ENCODE measurements at regions not wholly inside any gene's neighbourhood (a gene's known extent, or its start where the extent isn't known, plus 50 kb on each side); places are given as distances from the start of the nearest gene placed in this dataset.

DNA sequence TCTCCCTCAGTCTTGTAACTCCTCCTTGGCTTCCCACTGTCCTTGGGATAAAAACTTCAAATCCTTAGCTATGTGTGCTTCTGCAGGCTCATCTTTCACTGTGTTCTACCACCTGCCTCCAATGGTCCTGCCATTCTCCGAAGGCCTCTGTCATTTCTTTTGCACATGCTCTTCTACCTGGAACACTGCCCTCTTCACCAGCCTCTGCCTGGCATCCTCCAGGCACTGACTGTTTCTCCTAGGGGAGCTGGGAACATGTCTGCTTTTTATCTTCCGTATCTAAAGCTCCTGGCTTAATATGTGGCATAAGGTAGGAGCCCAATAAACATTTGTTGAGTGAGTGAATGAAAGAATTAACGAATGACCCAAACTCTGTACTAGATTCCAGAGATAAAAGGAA, 603.3 kb upstream of the TMEM132C start:
- no peaks in the 10 kb centered on the region for H3K36me3 ChIP-seq
- TF ChIP-seq, protein P1, sequence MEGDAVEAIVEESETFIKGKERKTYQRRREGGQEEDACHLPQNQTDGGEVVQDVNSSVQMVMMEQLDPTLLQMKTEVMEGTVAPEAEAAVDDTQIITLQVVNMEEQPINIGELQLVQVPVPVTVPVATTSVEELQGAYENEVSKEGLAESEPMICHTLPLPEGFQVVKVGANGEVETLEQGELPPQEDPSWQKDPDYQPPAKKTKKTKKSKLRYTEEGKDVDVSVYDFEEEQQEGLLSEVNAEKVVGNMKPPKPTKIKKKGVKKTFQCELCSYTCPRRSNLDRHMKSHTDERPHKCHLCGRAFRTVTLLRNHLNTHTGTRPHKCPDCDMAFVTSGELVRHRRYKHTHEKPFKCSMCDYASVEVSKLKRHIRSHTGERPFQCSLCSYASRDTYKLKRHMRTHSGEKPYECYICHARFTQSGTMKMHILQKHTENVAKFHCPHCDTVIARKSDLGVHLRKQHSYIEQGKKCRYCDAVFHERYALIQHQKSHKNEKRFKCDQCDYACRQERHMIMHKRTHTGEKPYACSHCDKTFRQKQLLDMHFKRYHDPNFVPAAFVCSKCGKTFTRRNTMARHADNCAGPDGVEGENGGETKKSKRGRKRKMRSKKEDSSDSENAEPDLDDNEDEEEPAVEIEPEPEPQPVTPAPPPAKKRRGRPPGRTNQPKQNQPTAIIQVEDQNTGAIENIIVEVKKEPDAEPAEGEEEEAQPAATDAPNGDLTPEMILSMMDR (IDR thresholded peaks at IDR 0.05; ENCODE audit: low read depth, low read length) = no peak
- no peak overlapping the region for H3K27ac ChIP-seq
- H3K9me3 ChIP-seq (ENCODE audit: severe bottlenecking) = no peaks in the 10 kb centered on the region
- DNase-seq = no peak
- no peak overlapping the region for H3K4me3 ChIP-seq (ENCODE audit: low read depth, low read length)
- H3K27me3 ChIP-seq (ENCODE audit: insufficient read depth, low read depth, severe bottlenecking) = no peaks in the 10 kb centered on the region

DNA sequence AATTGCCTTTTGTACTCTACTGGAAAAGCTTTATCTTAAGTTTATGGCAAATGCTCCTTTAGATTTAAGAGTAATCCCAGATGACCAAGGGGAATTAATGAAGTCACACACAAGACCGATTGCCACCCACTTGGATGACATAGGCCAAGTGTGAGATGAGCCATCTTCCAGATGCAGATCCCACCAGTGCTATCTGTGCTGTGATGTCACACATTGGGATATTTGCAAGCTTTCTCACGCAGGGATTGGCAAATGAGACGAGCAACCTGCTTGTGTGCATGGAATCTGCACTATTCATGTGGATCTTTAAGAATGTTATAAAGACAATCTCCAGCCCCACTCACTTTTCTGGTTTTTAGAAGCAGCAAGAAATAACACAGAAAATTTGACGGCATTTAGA, 602.1 kb upstream of the TMEM132C start:
- H3K4me3 ChIP-seq (ENCODE audit: low read depth, low read length) = no peak overlapping the region
- H3K27ac ChIP-seq = no peak overlapping the region
- no peak for DNase-seq
- H3K27me3 ChIP-seq (ENCODE audit: insufficient read depth, low read depth, severe bottlenecking) = no peaks in the 10 kb centered on the region
- TF ChIP-seq, protein P1 (IDR thresholded peaks at IDR 0.05; ENCODE audit: low read depth, low read length) = no peak
- H3K36me3 ChIP-seq = no peaks in the 10 kb centered on the region
- H3K9me3 ChIP-seq (ENCODE audit: severe bottlenecking) = no peaks in the 10 kb centered on the region

DNA sequence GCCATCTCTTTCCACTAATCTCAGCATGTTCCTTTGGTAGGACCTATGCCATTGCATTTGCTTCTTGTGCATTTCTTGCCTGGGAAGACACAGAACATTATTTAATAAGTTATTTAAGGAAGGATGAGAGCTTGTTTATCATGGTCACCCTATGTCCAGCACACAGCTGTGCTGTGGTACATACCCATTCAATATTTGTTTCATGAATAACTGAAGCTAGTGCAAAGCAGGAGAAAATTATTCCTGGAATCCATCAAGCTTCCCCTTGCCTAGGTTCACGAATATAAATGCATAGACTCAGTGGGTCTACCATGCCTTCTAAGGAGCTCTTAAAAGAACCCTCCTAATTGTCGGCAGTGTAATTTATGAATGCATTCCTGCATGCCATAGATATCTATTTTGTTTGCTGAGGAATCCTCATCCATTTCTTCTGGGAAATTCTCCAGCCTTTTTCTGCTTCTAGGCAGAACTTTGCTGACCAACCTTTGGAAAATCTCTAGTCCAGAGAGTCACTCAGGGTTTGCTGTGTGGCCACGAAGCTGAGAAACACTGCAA, 599.8 kb upstream of the TMEM132C start:
- Histone ChIP-seq H3K27me3 (ENCODE audit: insufficient read depth, low read depth, severe bottlenecking) (no peaks in the 10 kb centered on the region), H3K27ac (no peak overlapping the region), H3K36me3 (no peaks in the 10 kb centered on the region), H3K9me3 (ENCODE audit: severe bottlenecking) (no peaks in the 10 kb centered on the region), H3K4me3 (ENCODE audit: low read depth, low read length) (no peak overlapping the region)
- no peak for DNase-seq
- TF ChIP-seq, protein P1 (IDR thresholded peaks at IDR 0.05; ENCODE audit: low read depth, low read length) = no peak

DNA sequence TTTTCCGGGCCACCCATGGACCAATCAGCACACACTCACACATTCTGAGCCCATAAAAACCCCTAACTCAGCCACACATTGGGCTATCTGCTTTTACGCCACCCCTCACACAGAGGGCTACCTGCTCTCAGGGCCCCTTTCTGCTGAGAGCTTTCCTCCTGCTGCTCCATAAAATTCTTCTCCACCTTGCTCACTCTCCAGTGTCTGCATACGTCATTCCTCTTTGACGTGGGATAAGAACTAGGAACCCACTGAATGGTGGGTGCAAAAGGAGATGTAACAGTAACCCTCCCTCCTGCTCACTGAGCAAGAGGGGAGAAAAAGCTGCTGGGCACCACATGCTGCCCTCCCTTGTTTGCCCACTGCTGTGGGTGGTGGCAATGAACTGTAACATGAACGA, 596.7 kb upstream of the TMEM132C start:
- no peaks in the 10 kb centered on the region for H3K27me3 ChIP-seq (ENCODE audit: insufficient read depth, low read depth, severe bottlenecking)
- H3K27ac ChIP-seq = no peak overlapping the region
- H3K4me3 ChIP-seq (ENCODE audit: low read depth, low read length) = no peak overlapping the region
- no peaks in the 10 kb centered on the region for H3K36me3 ChIP-seq
- TF ChIP-seq, protein P1 (IDR thresholded peaks at IDR 0.05; ENCODE audit: low read depth, low read length) = no peak
- no peak for DNase-seq
- H3K9me3 ChIP-seq (ENCODE audit: severe bottlenecking) = no peaks in the 10 kb centered on the region

DNA sequence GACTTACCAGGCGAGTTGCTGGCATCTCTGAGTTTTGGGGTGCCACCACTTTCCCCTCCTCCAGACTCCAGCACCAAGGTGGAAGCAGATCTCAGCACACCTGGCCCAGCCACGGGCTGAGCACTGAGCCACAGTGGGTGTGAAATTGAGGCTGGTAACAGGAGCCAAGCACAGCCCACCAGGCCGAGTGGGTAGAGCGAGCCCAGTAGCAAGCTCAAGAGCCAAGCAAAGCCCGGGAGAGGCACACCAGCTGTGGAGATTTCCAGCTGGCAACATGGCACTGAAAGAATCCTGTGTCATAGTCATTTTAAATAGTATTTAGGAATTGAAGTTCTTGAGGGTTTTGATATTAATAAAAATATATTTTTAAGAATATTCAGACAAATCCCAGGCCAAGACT, 596.2 kb upstream of the TMEM132C start:
- no peaks in the 10 kb centered on the region for H3K36me3 ChIP-seq
- H3K4me3 ChIP-seq (ENCODE audit: low read depth, low read length) = no peak overlapping the region
- no peaks in the 10 kb centered on the region for H3K9me3 ChIP-seq (ENCODE audit: severe bottlenecking)
- DNase-seq = no peak
- no peak overlapping the region for H3K27ac ChIP-seq
- no peaks in the 10 kb centered on the region for H3K27me3 ChIP-seq (ENCODE audit: insufficient read depth, low read depth, severe bottlenecking)
- TF ChIP-seq, protein P1 (IDR thresholded peaks at IDR 0.05; ENCODE audit: low read depth, low read length) = no peak

DNA sequence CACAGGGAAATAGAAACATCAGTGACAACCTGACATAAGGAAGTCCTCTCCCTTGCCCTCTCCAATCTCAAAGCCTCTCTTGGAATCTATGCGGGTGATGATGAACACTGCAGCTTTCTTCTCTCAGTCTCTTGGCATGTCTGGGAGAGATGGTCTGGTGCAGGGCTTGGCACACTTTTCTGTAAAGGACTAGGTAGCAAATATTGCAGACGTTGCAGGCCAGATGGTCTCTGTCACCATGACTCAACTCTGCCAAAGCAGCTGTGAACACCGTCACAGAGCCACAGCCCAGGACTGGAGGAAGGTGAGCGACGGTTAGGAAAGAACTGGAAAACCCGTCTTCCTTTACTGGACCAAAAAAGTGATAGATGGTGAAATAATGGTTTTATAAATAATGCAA, 591.0 kb upstream of the TMEM132C start:
- Histone ChIP-seq H3K9me3 (ENCODE audit: severe bottlenecking) (no peaks in the 10 kb centered on the region), H3K4me3 (ENCODE audit: low read depth, low read length) (no peak overlapping the region), H3K27me3 (ENCODE audit: insufficient read depth, low read depth, severe bottlenecking) (no peaks in the 10 kb centered on the region), H3K36me3 (no peaks in the 10 kb centered on the region), H3K27ac (no peak overlapping the region)
- TF ChIP-seq, protein P1 (IDR thresholded peaks at IDR 0.05; ENCODE audit: low read depth, low read length) = no peak
- DNase-seq = no peak
